Activated CD8-positive, alpha-beta memory T cell treated with anti-CD3 and anti-CD28 coated beads for 1 hour (primary cell): ENCODE measurements at regions not wholly inside any gene's neighbourhood (a gene's known extent, or its start where the extent isn't known, plus 50 kb on each side); places are given as distances from the start of the nearest gene placed in this dataset.

Experiments
- DNase-seq, 2 donors: peaks; one replicate each; pipeline ENCODE4 v3.0.0-alpha.2; 2020; ENCODE audit warnings: low read depth in 1 of 2; ENCODE audit errors: extremely low read depth in 1 of 2

DNA sequence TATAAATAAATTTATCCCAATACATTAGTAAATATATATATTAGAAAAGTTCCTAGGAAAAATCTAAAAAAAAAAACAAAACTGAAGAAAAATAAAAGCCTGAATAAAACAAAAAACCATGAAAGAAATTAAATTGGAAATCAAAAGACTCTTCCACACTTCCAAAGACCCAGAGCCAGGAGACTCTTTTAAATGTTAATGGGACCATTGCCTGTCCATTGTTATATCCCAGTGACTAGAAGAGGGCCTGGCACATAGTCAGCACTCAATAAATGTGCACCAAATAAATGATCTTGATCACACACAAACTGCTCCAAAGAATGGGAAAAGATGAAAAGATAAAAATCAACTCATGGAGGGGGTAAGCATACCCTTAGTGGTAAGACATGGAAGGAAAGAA lies 51.3 kb upstream of the CLDN18 start:
- DNase-seq = no peak
